Activated CD4-positive, alpha-beta T cell treated with anti-CD3 and anti-CD28 coated beads, Interleukin-2, amount 50 U/mL, for 16 hours (primary cell): ENCODE measurements at regions not wholly inside any gene's neighbourhood (a gene's known extent, or its start where the extent isn't known, plus 50 kb on each side); places are given as distances from the start of the nearest gene placed in this dataset.

Experiments
- DNase-seq: peaks from one replicate; pipeline ENCODE4 v3.0.0-alpha.2; 2020

GRCh38 chr16:51035110-51035498 is 116.0 kb downstream of the SALL1 start:
- DNase-seq = no peak

GRCh38 chr16:51034481-51035109 is 116.5 kb downstream of the SALL1 start:
- no peak for DNase-seq

- DNase-seq = no peak
Measured at GRCh38 chr16:51031598-51031997, 119.5 kb downstream of the SALL1 start.

- no peak for DNase-seq
Measured at GRCh38 chr16:51030516-51030915, 120.6 kb downstream of the SALL1 start.

GRCh38 chr16:51025588-51026290 is 125.3 kb downstream of the SALL1 start:
- no peak for DNase-seq

- no peak for DNase-seq
Measured at GRCh38 chr16:51024703-51025102, 126.4 kb downstream of the SALL1 start.

GRCh38 chr16:51022955-51023354 is 128.1 kb downstream of the SALL1 start:
- DNase-seq = no peak

- no peak for DNase-seq
Measured at GRCh38 chr16:51019617-51020016, 131.5 kb downstream of the SALL1 start.

- DNase-seq = no peak
Measured at GRCh38 chr16:51017969-51018368, 133.1 kb downstream of the SALL1 start.

GRCh38 chr16:51012396-51012795 is 138.7 kb downstream of the SALL1 start:
- DNase-seq = no peak

- DNase-seq = no peak
Measured at GRCh38 chr16:51010817-51011216, 140.3 kb downstream of the SALL1 start.

- DNase-seq = no peak
Measured at GRCh38 chr16:51009813-51010212, 141.3 kb downstream of the SALL1 start.

GRCh38 chr16:51009359-51009758 is 141.7 kb downstream of the SALL1 start:
- DNase-seq = no peak

GRCh38 chr16:51008607-51009006 is 142.5 kb downstream of the SALL1 start:
- no peak for DNase-seq

GRCh38 chr16:51008037-51008436 is 143.0 kb downstream of the SALL1 start:
- DNase-seq = no peak

- DNase-seq = no peak
Measured at GRCh38 chr16:51003850-51004566, 147.1 kb downstream of the SALL1 start.

- DNase-seq = no peak
Measured at GRCh38 chr16:51002881-51003490, 148.1 kb downstream of the SALL1 start.

- DNase-seq = no peak
Measured at GRCh38 chr16:50999181-50999580, 151.9 kb downstream of the SALL1 start.

GRCh38 chr16:50998411-50998810 is 152.7 kb downstream of the SALL1 start:
- no peak for DNase-seq

GRCh38 chr16:50997679-50998078 is 153.4 kb downstream of the SALL1 start:
- no peak for DNase-seq

GRCh38 chr16:50996830-50997186 is 154.3 kb downstream of the SALL1 start:
- DNase-seq = no peak

GRCh38 chr16:50996166-50996829 is 154.8 kb downstream of the SALL1 start:
- no peak for DNase-seq

GRCh38 chr16:50994995-50995394 is 156.1 kb downstream of the SALL1 start:
- DNase-seq = no peak
